ENCODE measurements at regions not wholly inside any gene's neighbourhood (a gene's known extent, or its start where the extent isn't known, plus 50 kb on each side); places are given as distances from the start of the nearest gene placed in this dataset.

GRCh38 chr2:145615626-145616025 is 1095.7 kb upstream of the ZEB2 start:
- TF ChIP-seq ZFP30 (CRISPR knock-in tag; IDR thresholded peaks at IDR 0.05) (no peak), POU6F1 (CRISPR knock-in tag; IDR thresholded peaks at IDR 0.05; ENCODE audit: borderline replicate concordance, low read depth) (no peak), ZFP3 (CRISPR knock-in tag; IDR thresholded peaks at IDR 0.05) (no peak), ZNF565 (CRISPR knock-in tag; conservative IDR thresholded peaks at IDR 0.05; ENCODE audit: low read depth) (no peak), SNAI2 (CRISPR knock-in tag; IDR thresholded peaks at IDR 0.05) (no peak), ZNF8 (CRISPR knock-in tag; IDR thresholded peaks at IDR 0.05) (no peak)
